K562 (cell line): ENCODE measurements at regions not wholly inside any gene's neighbourhood (a gene's known extent, or its start where the extent isn't known, plus 50 kb on each side); places are given as distances from the start of the nearest gene placed in this dataset.

ENCODE experiments used
- ATAC-seq: fragments of 200-7000 bp; cut with Tn5 transposase; 3 replicates; pipeline ENCODE4 v1.9.1; 2020; ENCODE audit warnings: moderate library complexity
- BruUV-seq: library from RNA; stranded (reverse); fragments of 400-500 nt; replicated peaks from 2 replicates; lab custom pipeline; 2021; lab: Mats Ljungman, UMichigan
- CTCF ChIA-PET: fragments of 300-600 bp; formaldehyde crosslinking; extraction: SDS; loops from one replicate; lab custom pipeline; 2021; ENCODE audit warnings: low intra/inter-chr PET ratio; lab: Yijun Ruan, JAX
- POLR2A ChIA-PET: fragments of 300-600, 350-650 bp; sonication (Branson Sonifier 250); formaldehyde crosslinking; extraction: SDS; loops from one replicate; lab custom pipeline; 2021; ENCODE audit warnings: antibody characterized with exemption, inconsistent platforms; lab: Yijun Ruan, JAX
- DNase-seq, 4 experiments: peaks; one replicate each; pipeline versions ENCODE4 v3.0.0 to v3.0.0-alpha.2; 2011 to 2018; ENCODE audit warnings: low spot score in 3 of 4, mixed read lengths in 3 of 4; ENCODE audit errors: extremely low read depth in 1 of 4
- FAIRE-seq: peaks from 2 replicates; lab custom pipeline; 2011; peaks lifted over from hg19 to GRCh38; lab: Jason Lieb, UNC
- H2AFZ ChIP-seq: 2 replicates; pipeline ENCODE4 v1.6.0; 2011; ENCODE audit warnings: low read depth, low read length, control low read depth, inconsistent platforms
- H3K27ac ChIP-seq: fragments of 200-600 bp; 3 replicates; pipeline ENCODE4 v1.8.0; 2011; ENCODE audit warnings: low read depth, mild to moderate bottlenecking, control low read depth, inconsistent platforms, low read length, moderate library complexity, mixed read lengths; ENCODE audit errors: extremely low read depth
- H3K27me3 ChIP-seq, 2 experiments: fragments of 300-600 bp in 1 of 2; 2 replicates in 1 of 2; 3 replicates in 1 of 2; pipeline versions ENCODE4 v1.6.0 to v1.8.0; 2011; ENCODE audit warnings: inconsistent platforms in 2 of 2, low read length in 2 of 2, mild to moderate bottlenecking in 1 of 2, mixed read lengths in 1 of 2, moderate library complexity in 1 of 2; ENCODE audit not compliant: control insufficient read depth in 2 of 2, insufficient read depth in 2 of 2
- H3K36me3 ChIP-seq: fragments of 300-600 bp; 3 replicates; pipeline ENCODE4 v1.8.0; 2011; ENCODE audit warnings: mild to moderate bottlenecking, low read length, inconsistent platforms; ENCODE audit not compliant: control insufficient read depth, insufficient read depth
- H3K4me1 ChIP-seq, 2 experiments: fragments of 200-600 bp in 1 of 2; replicated peaks in 1 of 2; 2 replicates in 1 of 2; 3 replicates in 1 of 2; pipeline versions ENCODE4 v1.5.1 to v1.8.0; 2011; ENCODE audit warnings: inconsistent platforms in 2 of 2, low read length in 2 of 2, mild to moderate bottlenecking in 1 of 2, mixed read lengths in 1 of 2, moderate library complexity in 1 of 2; ENCODE audit not compliant: control insufficient read depth in 2 of 2, insufficient read depth in 2 of 2
- H3K4me2 ChIP-seq: 2 replicates; pipeline ENCODE4 v1.6.1; 2011; ENCODE audit warnings: low read length, control low read depth, inconsistent platforms, mixed read lengths; ENCODE audit not compliant: insufficient read depth
- H3K4me3 ChIP-seq: fragments of 200-600 bp; sonication (generic), shearing (Covaris generic); 2 replicates; pipeline ENCODE4 v1.5.1; 2016; ENCODE audit warnings: control low read depth, inconsistent platforms
- H3K79me2 ChIP-seq: fragments of 200-600 bp; 3 replicates; pipeline ENCODE4 v1.8.0; 2011; ENCODE audit warnings: low read length, inconsistent platforms; ENCODE audit not compliant: control insufficient read depth, insufficient read depth
- H3K9ac ChIP-seq, 2 experiments: 2 replicates each; pipeline versions ENCODE4 v1.6.0 to v1.6.1; 2011; ENCODE audit warnings: low read depth in 2 of 2, low read length in 2 of 2, control low read depth in 1 of 2, inconsistent platforms in 1 of 2, mild to moderate bottlenecking in 1 of 2, mixed read lengths in 1 of 2; ENCODE audit not compliant: insufficient read depth in 1 of 2
- H3K9me1 ChIP-seq: one replicate; pipeline ENCODE4 v1.6.0; 2011; ENCODE audit warnings: inconsistent platforms, mild to moderate bottlenecking, low read length, moderate library complexity; ENCODE audit not compliant: control insufficient read depth, insufficient read depth
- H3K9me3 ChIP-seq: replicated peaks from 2 replicates; pipeline ENCODE4 v1.5.1; 2011; ENCODE audit warnings: low read depth, low read length, inconsistent platforms; ENCODE audit not compliant: control insufficient read depth, insufficient read depth
- H4K20me1 ChIP-seq: replicated peaks from 2 replicates; pipeline ENCODE4 v1.6.1; 2011; ENCODE audit warnings: low read length, inconsistent platforms, mixed read lengths; ENCODE audit not compliant: control insufficient read depth, insufficient read depth
- IRF9 ChIP-seq: fragments of 450-650 bp; IDR thresholded peaks from 2 replicates; pipeline ENCODE4 v1.6.1; 2016; ENCODE audit warnings: missing biosample characterization, missing genetic modification characterization
- KLF16 ChIP-seq: IDR thresholded peaks from 2 replicates; pipeline ENCODE4 v1.6.1; 2016; ENCODE audit warnings: antibody characterized with exemption
- NR4A1 ChIP-seq, 2 experiments: fragments of 250-450 bp in 1 of 2; fragments of 450-650 bp in 1 of 2; sonication (Bioruptor Pico) in 1 of 2; IDR thresholded peaks; 2 replicates each; pipeline versions ENCODE4 v1.4.0 to v1.6.1; 2016 to 2020; ENCODE audit warnings: mild to moderate bottlenecking in 2 of 2, missing compliant biosample characterization in 1 of 2, missing genetic modification characterization in 1 of 2, moderate library complexity in 1 of 2
- RHOXF2B ChIP-seq: fragments of 250-450 bp; sonication (Bioruptor Pico); conservative IDR thresholded peaks from 2 replicates; pipeline ENCODE4 v1.5.1; 2021
- SMAD3 ChIP-seq: fragments of 450-650 bp; formaldehyde crosslinking; conservative IDR thresholded peaks from 2 replicates; pipeline ENCODE4 v1.4.0; 2020; ENCODE audit warnings: mild to moderate bottlenecking
- TEAD1 ChIP-seq, 2 experiments: fragments of 450-650 bp in 1 of 2; sonication (generic) in 1 of 2; formaldehyde crosslinking; IDR thresholded peaks; 2 replicates each; pipeline versions ENCODE4 v1.4.0 to v1.8.0; 2020 to 2022; ENCODE audit warnings: mild to moderate bottlenecking in 2 of 2, missing genetic modification reagents in 1 of 2
- ZNF511 ChIP-seq: sonication (generic); formaldehyde crosslinking; IDR thresholded peaks from 2 replicates; pipeline ENCODE4 v1.8.0; 2022; ENCODE audit warnings: mild to moderate bottlenecking, missing genetic modification reagents
- whole genome bisulfite sequencing: fragments of 100-300 bp; shearing (Covaris generic); methylation state at CpG from one replicate; pipeline ENCODE4 v1.1.6; 2016; ENCODE audit warnings: low coverage, mixed read lengths; ENCODE audit not compliant: insufficient coverage; ENCODE audit errors: missing lambda C conversion rate; 5-methylcytosine and 5-hydroxymethylcytosine counted together
- in situ Hi-C: fragments of 300-500 bp; cut with MboI; formaldehyde crosslinking; loops from 4 replicates; pipeline ENCODE4 v1.15.0; 2018; ENCODE audit warnings: inconsistent platforms, mixed read lengths
- intact Hi-C: fragments of 100-400 bp; cut with micrococcal nuclease; formaldehyde crosslinking; loops from 2 replicates; pipeline ENCODE4 v1.14.2; 2022

GRCh38 chr16:51008037-51008436 is 143.0 kb downstream of the SALL1 start (continued):
- no peak for TF ChIP-seq ZNF511 (CRISPR knock-in tag)

GRCh38 chr16:51003850-51004566 is 147.1 kb downstream of the SALL1 start:
- Histone ChIP-seq H3K36me3 (no peaks in the 10 kb centered on the region), H2AFZ (no peak overlapping the region), H3K4me1 (no peaks in the 10 kb centered on the region), H3K4me2 (no peak overlapping the region), H4K20me1 (no peaks in the 10 kb centered on the region), H3K9me1 (no peaks in the 10 kb centered on the region), H3K27ac (no peak overlapping the region), H3K79me2 (no peaks in the 10 kb centered on the region), H3K4me3 (no peak overlapping the region), H3K27me3 (no peaks in the 10 kb centered on the region), H3K9me3 (no peaks in the 10 kb centered on the region), H3K9ac (no peak overlapping the region)
- in situ Hi-C loops (no loop called here), intact Hi-C loops (no loop called here)
- TF ChIP-seq IRF9 (tag) (no peak), NR4A1 (CRISPR knock-in tag; IDR thresholded peaks at IDR 0.05) (no peak), NR4A1 (tag; IDR thresholded peaks at IDR 0.05) (no peak), KLF16 (no peak), TEAD1 (CRISPR knock-in tag; IDR thresholded peaks at IDR 0.05) (no peak), SMAD3 (CRISPR knock-in tag) (no peak), RHOXF2B (no peak)
- no peak for DNase-seq
- ATAC-seq = no peak
- BruUV-seq = no TSS peak
- 2% methylated on average over 5 of the region's 5 CpGs for WGBS
- FAIRE-seq = no peak
- ChIA-PET CTCF (no interaction called here), POLR2A (no interaction called here)
